ENCODE measurements at regions not wholly inside any gene's neighbourhood (a gene's known extent, or its start where the extent isn't known, plus 50 kb on each side); places are given as distances from the start of the nearest gene placed in this dataset.

DNA sequence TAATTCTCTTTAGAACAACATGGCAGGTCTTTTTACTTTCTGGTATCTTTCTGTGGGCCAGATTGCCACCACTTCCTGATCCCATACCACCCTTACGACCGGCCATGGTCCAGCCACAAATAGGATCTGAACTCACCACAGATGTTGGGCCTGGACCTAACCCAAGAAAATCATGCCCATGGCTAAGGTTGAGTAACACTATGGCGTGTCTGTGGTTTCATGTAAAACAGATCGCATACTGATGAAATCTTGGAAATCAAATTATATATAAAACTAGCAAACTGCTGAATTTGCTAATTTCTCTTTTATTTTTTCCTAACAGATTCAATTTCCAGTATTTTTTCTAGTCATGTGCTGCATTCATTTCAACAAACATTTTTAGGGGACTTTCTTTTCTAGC, 77.2 kb downstream of the CH25H start:
- DNase-seq (peak in 2 of 14 experiments; percentile 30 to 42), ATAC-seq (ENCODE audit: poor library complexity) (no peak)
- H3K9me3 ChIP-seq (ENCODE audit: control insufficient read depth in 1 of 2, insufficient read depth in 1 of 2, low read length in 2 of 2), result no peaks in the 10 kb centered on the region
- Mint-ChIP-seq H3K9me3 (no peaks in the 10 kb centered on the region), H3K36me3 (ENCODE audit: low read depth) (no peaks in the 10 kb centered on the region), H3K27ac (no peak overlapping the region), H3K4me1 (ENCODE audit: low read depth) (no peaks in the 10 kb centered on the region), H3K27me3 (no peaks in the 10 kb centered on the region), H3K4me3 (no peak overlapping the region)
- CTCF ChIA-PET, result no interaction called here
- H3K27ac ChIP-seq (ENCODE audit: low read depth in 1 of 2, low read length in 2 of 2), result no peak overlapping the region
- no peaks in the 10 kb centered on the region for H3K4me1 ChIP-seq (ENCODE audit: insufficient read depth, low read length)
- H3K27me3 ChIP-seq (ENCODE audit: control insufficient read depth in 1 of 2, insufficient read depth in 2 of 2, low read length in 2 of 2), result peaks cover 0 to 3% of the 10 kb centered on the region in 2 experiments
- no peak overlapping the region for H3K4me3 ChIP-seq (ENCODE audit: low read length)
- TF ChIP-seq, protein P1, sequence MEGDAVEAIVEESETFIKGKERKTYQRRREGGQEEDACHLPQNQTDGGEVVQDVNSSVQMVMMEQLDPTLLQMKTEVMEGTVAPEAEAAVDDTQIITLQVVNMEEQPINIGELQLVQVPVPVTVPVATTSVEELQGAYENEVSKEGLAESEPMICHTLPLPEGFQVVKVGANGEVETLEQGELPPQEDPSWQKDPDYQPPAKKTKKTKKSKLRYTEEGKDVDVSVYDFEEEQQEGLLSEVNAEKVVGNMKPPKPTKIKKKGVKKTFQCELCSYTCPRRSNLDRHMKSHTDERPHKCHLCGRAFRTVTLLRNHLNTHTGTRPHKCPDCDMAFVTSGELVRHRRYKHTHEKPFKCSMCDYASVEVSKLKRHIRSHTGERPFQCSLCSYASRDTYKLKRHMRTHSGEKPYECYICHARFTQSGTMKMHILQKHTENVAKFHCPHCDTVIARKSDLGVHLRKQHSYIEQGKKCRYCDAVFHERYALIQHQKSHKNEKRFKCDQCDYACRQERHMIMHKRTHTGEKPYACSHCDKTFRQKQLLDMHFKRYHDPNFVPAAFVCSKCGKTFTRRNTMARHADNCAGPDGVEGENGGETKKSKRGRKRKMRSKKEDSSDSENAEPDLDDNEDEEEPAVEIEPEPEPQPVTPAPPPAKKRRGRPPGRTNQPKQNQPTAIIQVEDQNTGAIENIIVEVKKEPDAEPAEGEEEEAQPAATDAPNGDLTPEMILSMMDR (IDR thresholded peaks at IDR 0.05), result no peak
- no peaks in the 10 kb centered on the region for H3K36me3 ChIP-seq (ENCODE audit: insufficient read depth, low read length)
- intact Hi-C loops (cut with DNase I, micrococcal nuclease), result no loop called here
- POLR2A ChIA-PET, result interaction anchor here (0.7 kb wide), 1 partner anchor 70 kb away, joined by 3 read pairs; no protein-coding TSS in a partner anchor

DNA sequence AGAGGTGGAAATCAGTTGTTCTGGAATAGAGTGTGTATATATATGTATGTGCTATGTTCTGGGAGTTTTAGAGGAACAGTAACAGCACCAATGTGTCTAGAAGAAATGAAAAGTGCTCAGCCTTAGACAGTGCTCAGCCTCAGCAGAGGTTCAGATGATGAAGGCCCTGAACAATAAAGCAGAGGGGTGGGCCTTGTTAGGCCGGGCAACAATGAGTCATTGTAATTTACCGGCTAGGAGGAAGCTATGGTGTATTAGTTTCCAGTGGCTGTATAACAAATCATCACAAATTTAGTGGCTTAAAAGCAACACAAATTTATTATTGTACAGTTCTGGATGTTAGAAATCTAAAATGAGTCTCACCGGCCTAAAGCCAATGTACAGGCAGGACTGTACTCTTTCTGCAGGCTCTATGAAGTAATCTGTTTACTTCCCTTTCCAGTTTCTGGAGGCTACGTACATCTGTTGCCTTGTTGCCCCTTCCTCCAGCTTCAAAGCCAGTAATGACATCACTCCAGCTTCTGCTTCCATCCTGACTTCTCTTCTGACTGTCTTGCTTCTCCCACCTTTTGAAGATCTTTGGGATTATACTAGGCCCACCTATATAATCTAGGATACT, 84.6 kb downstream of the CH25H start:
- H3K4me3 Mint-ChIP-seq, result no peak overlapping the region
- intact Hi-C loops (cut with DNase I, micrococcal nuclease), result no loop called here
- Histone ChIP-seq H3K9me3 (ENCODE audit: control insufficient read depth in 1 of 2, insufficient read depth in 1 of 2, low read length in 2 of 2) (no peaks in the 10 kb centered on the region), H3K4me1 (ENCODE audit: insufficient read depth, low read length) (no peaks in the 10 kb centered on the region), H3K27me3 (ENCODE audit: control insufficient read depth in 1 of 2, insufficient read depth in 2 of 2, low read length in 2 of 2) (no peaks in the 10 kb centered on the region), H3K4me3 (ENCODE audit: low read length) (no peak overlapping the region), H3K36me3 (ENCODE audit: insufficient read depth, low read length) (no peaks in the 10 kb centered on the region), H3K27ac (ENCODE audit: low read depth in 1 of 2, low read length in 2 of 2) (no peak overlapping the region)
- H3K9me3 Mint-ChIP-seq, result no peaks in the 10 kb centered on the region
- TF ChIP-seq, protein P1 (IDR thresholded peaks at IDR 0.05), result no peak
- ATAC-seq (ENCODE audit: poor library complexity) (no peak), DNase-seq (peak in 2 of 14 experiments; percentile 21 to 33)
- peaks cover 7% of the 10 kb centered on the region for H3K27me3 Mint-ChIP-seq
- H3K27ac Mint-ChIP-seq, result no peak overlapping the region
- H3K4me1 Mint-ChIP-seq (ENCODE audit: low read depth), result no peaks in the 10 kb centered on the region
- ChIA-PET POLR2A (no interaction called here), CTCF (no interaction called here)
- no peaks in the 10 kb centered on the region for H3K36me3 Mint-ChIP-seq (ENCODE audit: low read depth)

DNA sequence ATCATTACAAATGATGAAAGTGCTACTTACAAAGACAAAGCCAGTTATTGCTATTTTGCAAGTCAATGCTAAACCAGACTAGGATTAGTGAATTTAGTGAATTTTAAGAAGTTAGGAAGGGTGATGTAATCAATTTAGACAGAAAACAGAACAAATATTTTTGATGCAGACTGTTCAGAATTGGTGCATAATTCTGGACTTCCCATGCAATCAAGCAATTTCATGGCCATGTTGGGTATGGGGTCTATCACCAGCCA, 85.4 kb downstream of the CH25H start:
- H3K9me3 ChIP-seq (ENCODE audit: control insufficient read depth in 1 of 2, insufficient read depth in 1 of 2, low read length in 2 of 2), result no peaks in the 10 kb centered on the region
- no peak overlapping the region for H3K4me3 Mint-ChIP-seq
- H3K27me3 ChIP-seq (ENCODE audit: control insufficient read depth in 1 of 2, insufficient read depth in 2 of 2, low read length in 2 of 2), result no peaks in the 10 kb centered on the region
- no peaks in the 10 kb centered on the region for H3K9me3 Mint-ChIP-seq
- H3K4me3 ChIP-seq (ENCODE audit: low read length), result no peak overlapping the region
- H3K36me3 Mint-ChIP-seq (ENCODE audit: low read depth), result no peaks in the 10 kb centered on the region
- H3K4me1 ChIP-seq (ENCODE audit: insufficient read depth, low read length), result no peaks in the 10 kb centered on the region
- DNase-seq, result no peak
- ATAC-seq (ENCODE audit: poor library complexity), result no peak
- TF ChIP-seq, protein P1 (IDR thresholded peaks at IDR 0.05), result no peak
- H3K4me1 Mint-ChIP-seq (ENCODE audit: low read depth), result no peaks in the 10 kb centered on the region
- no peaks in the 10 kb centered on the region for H3K36me3 ChIP-seq (ENCODE audit: insufficient read depth, low read length)
- no peak overlapping the region for H3K27ac ChIP-seq (ENCODE audit: low read depth in 1 of 2, low read length in 2 of 2)
- no peak overlapping the region for H3K27ac Mint-ChIP-seq
- ChIA-PET POLR2A (no interaction called here), CTCF (no interaction called here)
- intact Hi-C loops (cut with DNase I, micrococcal nuclease), result no loop called here
- H3K27me3 Mint-ChIP-seq, result peaks cover 7% of the 10 kb centered on the region

All from CD4-positive, alpha-beta T cell (primary cell).